K562 (cell line): ENCODE measurements at regions not wholly inside any gene's neighbourhood (a gene's known extent, or its start where the extent isn't known, plus 50 kb on each side); places are given as distances from the start of the nearest gene placed in this dataset.

Experiments used
- ATAC-seq: fragments of 200-7000 bp; cut with Tn5 transposase; 3 replicates; pipeline ENCODE4 v1.9.1; 2020; ENCODE audit warnings: moderate library complexity
- BruUV-seq: library from RNA; stranded (reverse); fragments of 400-500 nt; replicated peaks from 2 replicates; lab custom pipeline; 2021; lab: Mats Ljungman, UMichigan
- CTCF ChIA-PET: fragments of 300-600 bp; formaldehyde crosslinking; extraction: SDS; loops from one replicate; lab custom pipeline; 2021; ENCODE audit warnings: low intra/inter-chr PET ratio; lab: Yijun Ruan, JAX
- POLR2A ChIA-PET: fragments of 300-600, 350-650 bp; sonication (Branson Sonifier 250); formaldehyde crosslinking; extraction: SDS; loops from one replicate; lab custom pipeline; 2021; ENCODE audit warnings: antibody characterized with exemption, inconsistent platforms; lab: Yijun Ruan, JAX
- DNase-seq, 4 experiments: peaks; one replicate each; pipeline versions ENCODE4 v3.0.0 to v3.0.0-alpha.2; 2011 to 2018; ENCODE audit warnings: low spot score in 3 of 4, mixed read lengths in 3 of 4; ENCODE audit errors: extremely low read depth in 1 of 4
- FAIRE-seq: peaks from 2 replicates; lab custom pipeline; 2011; peaks lifted over from hg19 to GRCh38; lab: Jason Lieb, UNC
- H2AFZ ChIP-seq: 2 replicates; pipeline ENCODE4 v1.6.0; 2011; ENCODE audit warnings: low read depth, low read length, control low read depth, inconsistent platforms
- H3K27ac ChIP-seq: fragments of 200-600 bp; 3 replicates; pipeline ENCODE4 v1.8.0; 2011; ENCODE audit warnings: low read depth, mild to moderate bottlenecking, control low read depth, inconsistent platforms, low read length, moderate library complexity, mixed read lengths; ENCODE audit errors: extremely low read depth
- H3K27me3 ChIP-seq, 2 experiments: fragments of 300-600 bp in 1 of 2; 2 replicates in 1 of 2; 3 replicates in 1 of 2; pipeline versions ENCODE4 v1.6.0 to v1.8.0; 2011; ENCODE audit warnings: inconsistent platforms in 2 of 2, low read length in 2 of 2, mild to moderate bottlenecking in 1 of 2, mixed read lengths in 1 of 2, moderate library complexity in 1 of 2; ENCODE audit not compliant: control insufficient read depth in 2 of 2, insufficient read depth in 2 of 2
- H3K36me3 ChIP-seq: fragments of 300-600 bp; 3 replicates; pipeline ENCODE4 v1.8.0; 2011; ENCODE audit warnings: mild to moderate bottlenecking, low read length, inconsistent platforms; ENCODE audit not compliant: control insufficient read depth, insufficient read depth
- H3K4me1 ChIP-seq, 2 experiments: fragments of 200-600 bp in 1 of 2; replicated peaks in 1 of 2; 2 replicates in 1 of 2; 3 replicates in 1 of 2; pipeline versions ENCODE4 v1.5.1 to v1.8.0; 2011; ENCODE audit warnings: inconsistent platforms in 2 of 2, low read length in 2 of 2, mild to moderate bottlenecking in 1 of 2, mixed read lengths in 1 of 2, moderate library complexity in 1 of 2; ENCODE audit not compliant: control insufficient read depth in 2 of 2, insufficient read depth in 2 of 2
- H3K4me2 ChIP-seq: 2 replicates; pipeline ENCODE4 v1.6.1; 2011; ENCODE audit warnings: low read length, control low read depth, inconsistent platforms, mixed read lengths; ENCODE audit not compliant: insufficient read depth
- H3K4me3 ChIP-seq: fragments of 200-600 bp; sonication (generic), shearing (Covaris generic); 2 replicates; pipeline ENCODE4 v1.5.1; 2016; ENCODE audit warnings: control low read depth, inconsistent platforms
- H3K79me2 ChIP-seq: fragments of 200-600 bp; 3 replicates; pipeline ENCODE4 v1.8.0; 2011; ENCODE audit warnings: low read length, inconsistent platforms; ENCODE audit not compliant: control insufficient read depth, insufficient read depth
- H3K9ac ChIP-seq, 2 experiments: 2 replicates each; pipeline versions ENCODE4 v1.6.0 to v1.6.1; 2011; ENCODE audit warnings: low read depth in 2 of 2, low read length in 2 of 2, control low read depth in 1 of 2, inconsistent platforms in 1 of 2, mild to moderate bottlenecking in 1 of 2, mixed read lengths in 1 of 2; ENCODE audit not compliant: insufficient read depth in 1 of 2
- H3K9me1 ChIP-seq: one replicate; pipeline ENCODE4 v1.6.0; 2011; ENCODE audit warnings: inconsistent platforms, mild to moderate bottlenecking, low read length, moderate library complexity; ENCODE audit not compliant: control insufficient read depth, insufficient read depth
- H3K9me3 ChIP-seq: replicated peaks from 2 replicates; pipeline ENCODE4 v1.5.1; 2011; ENCODE audit warnings: low read depth, low read length, inconsistent platforms; ENCODE audit not compliant: control insufficient read depth, insufficient read depth
- H4K20me1 ChIP-seq: replicated peaks from 2 replicates; pipeline ENCODE4 v1.6.1; 2011; ENCODE audit warnings: low read length, inconsistent platforms, mixed read lengths; ENCODE audit not compliant: control insufficient read depth, insufficient read depth
- ARID4B ChIP-seq: sonication (generic); formaldehyde crosslinking; IDR thresholded peaks from 2 replicates; pipeline ENCODE4 v1.8.0; 2022; ENCODE audit warnings: mild to moderate bottlenecking, missing genetic modification reagents
- BRF1 ChIP-seq: IDR thresholded peaks from 3 replicates; pipeline ENCODE4 v1.6.1; 2011; ENCODE audit warnings: borderline replicate concordance, mild to moderate bottlenecking; ENCODE audit not compliant: insufficient read length; ENCODE audit errors: extremely low read depth
- SMARCB1 ChIP-seq: IDR thresholded peaks from 2 replicates; pipeline ENCODE4 v1.6.1; 2011; ENCODE audit warnings: improper control_type of control experiment, low read depth; ENCODE audit not compliant: insufficient read length
- ZBTB2 ChIP-seq: fragments of 450-650 bp; IDR thresholded peaks from 2 replicates; pipeline ENCODE4 v1.6.1; 2016; ENCODE audit warnings: antibody characterized with exemption
- WGBS: fragments of 100-300 bp; shearing (Covaris generic); methylation state at CpG from one replicate; pipeline ENCODE4 v1.1.6; 2016; ENCODE audit warnings: low coverage, mixed read lengths; ENCODE audit not compliant: insufficient coverage; ENCODE audit errors: missing lambda C conversion rate; 5-methylcytosine and 5-hydroxymethylcytosine counted together
- in situ Hi-C: fragments of 300-500 bp; cut with MboI; formaldehyde crosslinking; loops from 4 replicates; pipeline ENCODE4 v1.15.0; 2018; ENCODE audit warnings: inconsistent platforms, mixed read lengths
- intact Hi-C: fragments of 100-400 bp; cut with micrococcal nuclease; formaldehyde crosslinking; loops from 2 replicates; pipeline ENCODE4 v1.14.2; 2022
- TF ChIP-seq, protein P1 (sequence below): fragments of 450-650 bp; IDR thresholded peaks from 2 replicates; pipeline ENCODE4 v1.6.1; 2016; ENCODE audit warnings: mild to moderate bottlenecking, moderate library complexity

DNA sequence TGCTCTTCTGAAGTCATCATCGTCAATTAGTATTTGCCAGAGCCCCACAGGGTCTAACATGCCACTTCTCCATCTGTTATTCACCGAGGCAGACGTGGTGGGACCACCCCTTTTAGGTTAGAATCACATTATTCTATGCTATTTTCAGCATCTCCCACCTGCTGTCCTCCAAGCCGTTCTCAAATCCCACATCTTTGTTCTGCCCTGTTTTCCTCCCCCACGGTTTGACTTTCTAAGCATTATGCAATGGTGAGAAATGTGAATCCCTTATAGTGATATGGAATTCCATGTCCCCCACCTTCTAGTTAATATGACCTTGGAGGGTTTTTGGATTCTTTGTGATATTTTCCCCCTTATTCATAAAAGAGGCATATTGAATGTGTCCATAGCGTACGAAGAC lies 634.1 kb upstream of the RBFOX1 start:
- FAIRE-seq: no peak
- ChIA-PET CTCF (no interaction called here), POLR2A (no interaction called here)
- intact Hi-C loops (no loop called here), in situ Hi-C loops (loop anchor here (25.0 kb wide), 1 partner anchor 1489 kb away; no protein-coding TSS in a partner anchor)
- H3K27me3 ChIP-seq: no peaks in the 10 kb centered on the region; a peak in 1 of 5 replicates
- no peaks in the 10 kb centered on the region for H3K36me3 ChIP-seq
- H2AFZ ChIP-seq: no peak overlapping the region
- no peak for ATAC-seq
- 0% methylated on average over 7 of the region's 7 CpGs for WGBS
- no peak overlapping the region for H3K27ac ChIP-seq
- no peaks in the 10 kb centered on the region for H3K9me3 ChIP-seq
- H3K9ac ChIP-seq: no peak overlapping the region
- DNase-seq: no peak
- H3K79me2 ChIP-seq: no peaks in the 10 kb centered on the region
- BruUV-seq: no TSS peak
- H4K20me1 ChIP-seq: no peaks in the 10 kb centered on the region
- H3K4me2 ChIP-seq: no peak overlapping the region
- H3K4me1 ChIP-seq: no peaks in the 10 kb centered on the region
- no peak overlapping the region for H3K4me3 ChIP-seq
- no peaks in the 10 kb centered on the region for H3K9me1 ChIP-seq
- TF ChIP-seq ARID4B (CRISPR knock-in tag): no peak
- no peak for TF ChIP-seq SMARCB1
- TF ChIP-seq, protein P1, sequence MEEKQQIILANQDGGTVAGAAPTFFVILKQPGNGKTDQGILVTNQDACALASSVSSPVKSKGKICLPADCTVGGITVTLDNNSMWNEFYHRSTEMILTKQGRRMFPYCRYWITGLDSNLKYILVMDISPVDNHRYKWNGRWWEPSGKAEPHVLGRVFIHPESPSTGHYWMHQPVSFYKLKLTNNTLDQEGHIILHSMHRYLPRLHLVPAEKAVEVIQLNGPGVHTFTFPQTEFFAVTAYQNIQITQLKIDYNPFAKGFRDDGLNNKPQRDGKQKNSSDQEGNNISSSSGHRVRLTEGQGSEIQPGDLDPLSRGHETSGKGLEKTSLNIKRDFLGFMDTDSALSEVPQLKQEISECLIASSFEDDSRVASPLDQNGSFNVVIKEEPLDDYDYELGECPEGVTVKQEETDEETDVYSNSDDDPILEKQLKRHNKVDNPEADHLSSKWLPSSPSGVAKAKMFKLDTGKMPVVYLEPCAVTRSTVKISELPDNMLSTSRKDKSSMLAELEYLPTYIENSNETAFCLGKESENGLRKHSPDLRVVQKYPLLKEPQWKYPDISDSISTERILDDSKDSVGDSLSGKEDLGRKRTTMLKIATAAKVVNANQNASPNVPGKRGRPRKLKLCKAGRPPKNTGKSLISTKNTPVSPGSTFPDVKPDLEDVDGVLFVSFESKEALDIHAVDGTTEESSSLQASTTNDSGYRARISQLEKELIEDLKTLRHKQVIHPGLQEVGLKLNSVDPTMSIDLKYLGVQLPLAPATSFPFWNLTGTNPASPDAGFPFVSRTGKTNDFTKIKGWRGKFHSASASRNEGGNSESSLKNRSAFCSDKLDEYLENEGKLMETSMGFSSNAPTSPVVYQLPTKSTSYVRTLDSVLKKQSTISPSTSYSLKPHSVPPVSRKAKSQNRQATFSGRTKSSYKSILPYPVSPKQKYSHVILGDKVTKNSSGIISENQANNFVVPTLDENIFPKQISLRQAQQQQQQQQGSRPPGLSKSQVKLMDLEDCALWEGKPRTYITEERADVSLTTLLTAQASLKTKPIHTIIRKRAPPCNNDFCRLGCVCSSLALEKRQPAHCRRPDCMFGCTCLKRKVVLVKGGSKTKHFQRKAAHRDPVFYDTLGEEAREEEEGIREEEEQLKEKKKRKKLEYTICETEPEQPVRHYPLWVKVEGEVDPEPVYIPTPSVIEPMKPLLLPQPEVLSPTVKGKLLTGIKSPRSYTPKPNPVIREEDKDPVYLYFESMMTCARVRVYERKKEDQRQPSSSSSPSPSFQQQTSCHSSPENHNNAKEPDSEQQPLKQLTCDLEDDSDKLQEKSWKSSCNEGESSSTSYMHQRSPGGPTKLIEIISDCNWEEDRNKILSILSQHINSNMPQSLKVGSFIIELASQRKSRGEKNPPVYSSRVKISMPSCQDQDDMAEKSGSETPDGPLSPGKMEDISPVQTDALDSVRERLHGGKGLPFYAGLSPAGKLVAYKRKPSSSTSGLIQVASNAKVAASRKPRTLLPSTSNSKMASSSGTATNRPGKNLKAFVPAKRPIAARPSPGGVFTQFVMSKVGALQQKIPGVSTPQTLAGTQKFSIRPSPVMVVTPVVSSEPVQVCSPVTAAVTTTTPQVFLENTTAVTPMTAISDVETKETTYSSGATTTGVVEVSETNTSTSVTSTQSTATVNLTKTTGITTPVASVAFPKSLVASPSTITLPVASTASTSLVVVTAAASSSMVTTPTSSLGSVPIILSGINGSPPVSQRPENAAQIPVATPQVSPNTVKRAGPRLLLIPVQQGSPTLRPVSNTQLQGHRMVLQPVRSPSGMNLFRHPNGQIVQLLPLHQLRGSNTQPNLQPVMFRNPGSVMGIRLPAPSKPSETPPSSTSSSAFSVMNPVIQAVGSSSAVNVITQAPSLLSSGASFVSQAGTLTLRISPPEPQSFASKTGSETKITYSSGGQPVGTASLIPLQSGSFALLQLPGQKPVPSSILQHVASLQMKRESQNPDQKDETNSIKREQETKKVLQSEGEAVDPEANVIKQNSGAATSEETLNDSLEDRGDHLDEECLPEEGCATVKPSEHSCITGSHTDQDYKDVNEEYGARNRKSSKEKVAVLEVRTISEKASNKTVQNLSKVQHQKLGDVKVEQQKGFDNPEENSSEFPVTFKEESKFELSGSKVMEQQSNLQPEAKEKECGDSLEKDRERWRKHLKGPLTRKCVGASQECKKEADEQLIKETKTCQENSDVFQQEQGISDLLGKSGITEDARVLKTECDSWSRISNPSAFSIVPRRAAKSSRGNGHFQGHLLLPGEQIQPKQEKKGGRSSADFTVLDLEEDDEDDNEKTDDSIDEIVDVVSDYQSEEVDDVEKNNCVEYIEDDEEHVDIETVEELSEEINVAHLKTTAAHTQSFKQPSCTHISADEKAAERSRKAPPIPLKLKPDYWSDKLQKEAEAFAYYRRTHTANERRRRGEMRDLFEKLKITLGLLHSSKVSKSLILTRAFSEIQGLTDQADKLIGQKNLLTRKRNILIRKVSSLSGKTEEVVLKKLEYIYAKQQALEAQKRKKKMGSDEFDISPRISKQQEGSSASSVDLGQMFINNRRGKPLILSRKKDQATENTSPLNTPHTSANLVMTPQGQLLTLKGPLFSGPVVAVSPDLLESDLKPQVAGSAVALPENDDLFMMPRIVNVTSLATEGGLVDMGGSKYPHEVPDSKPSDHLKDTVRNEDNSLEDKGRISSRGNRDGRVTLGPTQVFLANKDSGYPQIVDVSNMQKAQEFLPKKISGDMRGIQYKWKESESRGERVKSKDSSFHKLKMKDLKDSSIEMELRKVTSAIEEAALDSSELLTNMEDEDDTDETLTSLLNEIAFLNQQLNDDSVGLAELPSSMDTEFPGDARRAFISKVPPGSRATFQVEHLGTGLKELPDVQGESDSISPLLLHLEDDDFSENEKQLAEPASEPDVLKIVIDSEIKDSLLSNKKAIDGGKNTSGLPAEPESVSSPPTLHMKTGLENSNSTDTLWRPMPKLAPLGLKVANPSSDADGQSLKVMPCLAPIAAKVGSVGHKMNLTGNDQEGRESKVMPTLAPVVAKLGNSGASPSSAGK: no peak
- TF ChIP-seq ZBTB2: no peak
- TF ChIP-seq BRF1: no peak
